PC-9 (cell line): ENCODE measurements at regions not wholly inside any gene's neighbourhood (a gene's known extent, or its start where the extent isn't known, plus 50 kb on each side); places are given as distances from the start of the nearest gene placed in this dataset.

Experiments
- CTCF ChIP-seq: fragments of 200-600 bp; sonication (generic); conservative IDR thresholded peaks from 2 replicates; pipeline ENCODE4 v1.6.1; 2017; ENCODE audit warnings: mixed run types, antibody characterized with exemption, mild to moderate bottlenecking, moderate library complexity
- EZH2 ChIP-seq: fragments of 200-600 bp; sonication (generic); IDR thresholded peaks from 2 replicates; pipeline ENCODE4 v1.8.0; 2017; ENCODE audit warnings: antibody characterized with exemption, low read depth

- no peak for TF ChIP-seq CTCF
- no peak for TF ChIP-seq EZH2
Observed at GRCh38 chr10:85032981-85033380, 704.6 kb downstream of the CCSER2 start.
